ENCODE measurements at regions not wholly inside any gene's neighbourhood (a gene's known extent, or its start where the extent isn't known, plus 50 kb on each side); places are given as distances from the start of the nearest gene placed in this dataset.

GRCh38 chr3:159825216-159825854 is 163.3 kb upstream of the IL12A start:
- Histone ChIP-seq H3K36me3 (no peaks in the 10 kb centered on the region), H3K27ac (peak overlapping the region in 3 of 4 donors; percentile 64 to 65 (median 65)), H3K4me3 (no peak overlapping the region), H3K4me1 (peaks cover 0 to 51% (median 33%) of the 10 kb centered on the region in 4 donors), H3K27me3 (no peaks in the 10 kb centered on the region), H3K9me3 (no peaks in the 10 kb centered on the region)
- 43 to 63% methylated on average over 5 of the region's 5 CpGs for WGBS, 2 donors (ENCODE audit: low coverage in 1 of 2)
- intact Hi-C loops (cut with DNase I; ENCODE audit: low total_unique reads) (loop anchor here (5.0 kb wide), 1 partner anchor 177 kb away; no protein-coding TSS in a partner anchor), in situ Hi-C loops (cut with MboI; ENCODE audit: low pct_ligation_motif_present in 1 of 4, low pct_unique_long_range_greater_than_20kb in 1 of 4, low sequenced_read_pairs in 3 of 4) (loop anchor here in 1 of 4 donors (10.0 kb wide), 1 partner anchor 179 kb away; no protein-coding TSS in a partner anchor)
- no peak for TF ChIP-seq POLR2AphosphoS5 (IDR thresholded peaks at IDR 0.05)
- no peak for TF ChIP-seq CTCF (IDR thresholded peaks at IDR 0.05)
- TF ChIP-seq POLR2A (IDR thresholded peaks at IDR 0.05): no peak
- no peak for TF ChIP-seq EP300 (IDR thresholded peaks at IDR 0.05; ENCODE audit: low read depth)
- DNase-seq: no peak

- H3K9me3 ChIP-seq: no peaks in the 10 kb centered on the region
- H3K27ac ChIP-seq: peak overlapping the region; percentile 13 to 65 (median 56)
- no peaks in the 10 kb centered on the region for H3K36me3 ChIP-seq
- TF ChIP-seq CTCF (IDR thresholded peaks at IDR 0.05) (peak; percentile 49 to 56 (median 53)), POLR2A (IDR thresholded peaks at IDR 0.05) (no peak)
- in situ Hi-C loops (cut with MboI; ENCODE audit: low pct_ligation_motif_present in 1 of 4, low pct_unique_long_range_greater_than_20kb in 1 of 4, low sequenced_read_pairs in 3 of 4): loop anchor here in 1 of 4 donors (10.0 kb wide), 1 partner anchor 176 kb away; no protein-coding TSS in a partner anchor
- DNase-seq: no peak
- no peak overlapping the region for H3K4me3 ChIP-seq
- intact Hi-C loops (cut with DNase I; ENCODE audit: low total_unique reads): loop anchor here (5.0 kb wide), 1 partner anchor 174 kb away; no protein-coding TSS in a partner anchor
- H3K27me3 ChIP-seq: no peaks in the 10 kb centered on the region
- WGBS, 2 donors (ENCODE audit: low coverage in 1 of 2): 18 to 20% methylated on average over 5 of the region's 5 CpGs
- peaks cover 0 to 62% (median 41%) of the 10 kb centered on the region in 4 donors for H3K4me1 ChIP-seq
These were observed 160.1 kb upstream of the IL12A start for GRCh38 chr3:159828542-159828943.

- WGBS, 2 donors (ENCODE audit: low coverage in 1 of 2): 80 to 82% methylated on average over 4 of the region's 4 CpGs
- TF ChIP-seq POLR2A (IDR thresholded peaks at IDR 0.05) (no peak), EP300 (IDR thresholded peaks at IDR 0.05; ENCODE audit: low read depth) (no peak), POLR2AphosphoS5 (IDR thresholded peaks at IDR 0.05) (no peak), CTCF (IDR thresholded peaks at IDR 0.05) (no peak)
- intact Hi-C loops (cut with DNase I; ENCODE audit: low total_unique reads): loop anchor here (5.0 kb wide), 1 partner anchor 173 kb away; no protein-coding TSS in a partner anchor
- no peaks in the 10 kb centered on the region for H3K9me3 ChIP-seq
- in situ Hi-C loops (cut with MboI; ENCODE audit: low pct_ligation_motif_present in 1 of 4, low pct_unique_long_range_greater_than_20kb in 1 of 4, low sequenced_read_pairs in 3 of 4): loop anchor here in 1 of 4 donors (10.0 kb wide), 1 partner anchor 176 kb away; no protein-coding TSS in a partner anchor
- no peaks in the 10 kb centered on the region for H3K36me3 ChIP-seq
- no peaks in the 10 kb centered on the region for H3K27me3 ChIP-seq
- no peak for DNase-seq
- H3K4me1 ChIP-seq: peaks cover 0 to 56% (median 38%) of the 10 kb centered on the region in 4 donors
- H3K4me3 ChIP-seq: no peak overlapping the region
- peak overlapping the region in 3 of 4 donors; percentile 53 to 65 (median 60) for H3K27ac ChIP-seq
These were observed 159.6 kb upstream of the IL12A start for GRCh38 chr3:159829056-159829455.

- Histone ChIP-seq H3K27me3 (no peaks in the 10 kb centered on the region), H3K4me1 (peaks cover 0 to 50% (median 33%) of the 10 kb centered on the region in 4 donors), H3K27ac (peak overlapping the region in 3 of 4 donors; percentile 53 to 65 (median 60)), H3K9me3 (no peaks in the 10 kb centered on the region), H3K4me3 (no peak overlapping the region), H3K36me3 (no peaks in the 10 kb centered on the region)
- intact Hi-C loops (cut with DNase I; ENCODE audit: low total_unique reads): loop anchor here (5.0 kb wide), 1 partner anchor 173 kb away; no protein-coding TSS in a partner anchor
- DNase-seq: peak; percentile 86
- peak; percentile 16 to 77 (median 49) for TF ChIP-seq POLR2AphosphoS5 (IDR thresholded peaks at IDR 0.05)
- no peak for TF ChIP-seq POLR2A (IDR thresholded peaks at IDR 0.05)
- 26 to 32% methylated on average over 5 to 7 of the region's 7 CpGs for WGBS, 2 donors (ENCODE audit: low coverage in 1 of 2)
- in situ Hi-C loops (cut with MboI; ENCODE audit: low pct_ligation_motif_present in 1 of 4, low pct_unique_long_range_greater_than_20kb in 1 of 4, low sequenced_read_pairs in 3 of 4): loop anchor here in 1 of 4 donors (10.0 kb wide), 1 partner anchor 175 kb away; no protein-coding TSS in a partner anchor
These were observed 159.0 kb upstream of the IL12A start for GRCh38 chr3:159829539-159830227.
